ENCODE measurements at regions not wholly inside any gene's neighbourhood (a gene's known extent, or its start where the extent isn't known, plus 50 kb on each side); places are given as distances from the start of the nearest gene placed in this dataset.

DNA sequence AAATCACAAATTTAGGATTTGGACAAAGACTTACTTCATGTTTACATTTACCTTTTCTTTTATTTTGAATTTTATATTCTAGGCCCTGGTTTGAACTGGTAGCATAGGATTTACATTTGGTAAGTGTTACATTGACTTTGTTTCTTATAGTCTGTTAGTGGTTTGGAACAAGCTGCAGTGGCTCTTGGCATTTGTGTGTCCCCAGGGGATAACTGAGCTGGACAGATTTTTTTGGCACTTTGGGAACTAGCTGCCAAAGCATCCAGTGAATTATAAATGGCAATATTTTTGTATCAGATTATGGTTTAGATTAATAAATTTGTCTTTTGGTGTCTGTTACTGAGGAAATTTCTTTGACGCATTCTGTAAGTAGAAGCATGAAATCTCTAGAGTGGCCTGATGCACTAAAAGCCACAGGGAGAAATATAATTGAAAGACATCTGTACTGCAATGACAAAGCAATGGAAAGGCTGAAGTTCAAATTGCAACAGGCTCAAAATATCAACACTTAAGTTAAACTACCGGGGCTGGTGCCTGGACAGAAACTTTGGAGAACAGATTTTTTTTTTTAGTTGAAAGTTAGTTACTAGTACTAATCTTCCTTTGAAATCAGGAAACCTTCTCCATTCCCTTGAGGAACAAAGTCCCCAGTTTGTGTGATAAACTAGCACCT is 107.6 kb upstream of the PLCXD3 start:
- Histone ChIP-seq H3K79me2 (no peaks in the 10 kb centered on the region), H3K27ac (no peak overlapping the region), H2AFZ (no peak overlapping the region), H3K4me3 (ENCODE audit: low read depth, low read length) (no peak overlapping the region), H3K27me3 (ENCODE audit: control insufficient read depth, insufficient read depth, low read length) (no peaks in the 10 kb centered on the region), H3K9ac (no peak overlapping the region), H3K4me1 (peaks cover 10% of the 10 kb centered on the region), H3K36me3 (ENCODE audit: control insufficient read depth, insufficient read depth, low read length) (no peaks in the 10 kb centered on the region), H3K9me3 (ENCODE audit: control insufficient read depth, low read length) (no peaks in the 10 kb centered on the region), H3K4me2 (ENCODE audit: low read length) (no peak overlapping the region)
- no peak for TF ChIP-seq CTCF (IDR thresholded peaks at IDR 0.05)

- Histone ChIP-seq H2AFZ (no peak overlapping the region), H3K27me3 (ENCODE audit: control insufficient read depth, insufficient read depth, low read length) (no peaks in the 10 kb centered on the region), H3K4me1 (no peaks in the 10 kb centered on the region), H3K9ac (no peak overlapping the region), H3K4me2 (ENCODE audit: low read length) (no peak overlapping the region), H3K79me2 (no peaks in the 10 kb centered on the region), H3K4me3 (ENCODE audit: low read depth, low read length) (no peak overlapping the region), H3K36me3 (ENCODE audit: control insufficient read depth, insufficient read depth, low read length) (no peaks in the 10 kb centered on the region), H3K27ac (no peak overlapping the region), H3K9me3 (ENCODE audit: control insufficient read depth, low read length) (no peaks in the 10 kb centered on the region)
- TF ChIP-seq CTCF (IDR thresholded peaks at IDR 0.05): no peak
Observed at GRCh38 chr5:41610386-41610785, 100.0 kb upstream of the PLCXD3 start.

GRCh38 chr5:41600731-41601130 is 90.3 kb upstream of the PLCXD3 start:
- Histone ChIP-seq H2AFZ (no peak overlapping the region), H3K9me3 (ENCODE audit: control insufficient read depth, low read length) (no peaks in the 10 kb centered on the region), H3K79me2 (no peaks in the 10 kb centered on the region), H3K27ac (no peak overlapping the region), H3K36me3 (ENCODE audit: control insufficient read depth, insufficient read depth, low read length) (no peaks in the 10 kb centered on the region), H3K4me1 (no peaks in the 10 kb centered on the region), H3K9ac (no peak overlapping the region), H3K4me3 (ENCODE audit: low read depth, low read length) (no peak overlapping the region), H3K4me2 (ENCODE audit: low read length) (no peak overlapping the region), H3K27me3 (ENCODE audit: control insufficient read depth, insufficient read depth, low read length) (no peaks in the 10 kb centered on the region)
- TF ChIP-seq CTCF (IDR thresholded peaks at IDR 0.05): no peak

DNA sequence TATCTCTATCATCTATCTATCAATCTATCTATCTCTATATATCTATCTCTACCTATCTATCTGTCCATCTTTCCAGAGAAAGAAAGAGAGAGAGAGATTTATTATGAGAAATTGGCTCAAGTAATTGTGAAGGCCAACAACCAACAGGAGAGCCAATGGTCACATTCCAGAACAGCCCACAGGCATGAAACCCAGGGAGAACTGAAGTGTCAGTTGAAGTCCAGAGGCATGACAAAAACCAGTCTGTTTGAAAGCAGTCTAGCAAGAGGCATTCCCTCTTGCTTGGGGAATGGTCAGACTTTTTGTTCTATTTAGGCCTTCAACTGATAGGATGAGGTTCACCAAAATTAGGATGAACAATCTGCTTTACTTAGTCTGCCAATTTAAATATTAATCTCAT is 87.6 kb upstream of the PLCXD3 start:
- no peaks in the 10 kb centered on the region for H3K27me3 ChIP-seq (ENCODE audit: control insufficient read depth, insufficient read depth, low read length)
- TF ChIP-seq CTCF (IDR thresholded peaks at IDR 0.05): no peak

GRCh38 chr5:41587668-41588067 is 77.3 kb upstream of the PLCXD3 start:
- H3K27me3 ChIP-seq (ENCODE audit: control insufficient read depth, insufficient read depth, low read length): no peaks in the 10 kb centered on the region
- H2AFZ ChIP-seq: no peak overlapping the region
- H3K4me3 ChIP-seq (ENCODE audit: low read depth, low read length): no peak overlapping the region
- H3K4me1 ChIP-seq: no peaks in the 10 kb centered on the region
- H3K27ac ChIP-seq: no peak overlapping the region
- H3K9me3 ChIP-seq (ENCODE audit: control insufficient read depth, low read length): no peaks in the 10 kb centered on the region
- H3K36me3 ChIP-seq (ENCODE audit: control insufficient read depth, insufficient read depth, low read length): no peaks in the 10 kb centered on the region
- H3K79me2 ChIP-seq: no peaks in the 10 kb centered on the region
- H3K9ac ChIP-seq: no peak overlapping the region
- TF ChIP-seq CTCF (IDR thresholded peaks at IDR 0.05): no peak
- no peak overlapping the region for H3K4me2 ChIP-seq (ENCODE audit: low read length)

More for the DNA sequence above, 87.6 kb upstream of the PLCXD3 start:
- no peaks in the 10 kb centered on the region for H3K4me1 ChIP-seq
- no peak overlapping the region for H3K27ac ChIP-seq
- H2AFZ ChIP-seq: no peak overlapping the region
- H3K9ac ChIP-seq: no peak overlapping the region
- H3K4me3 ChIP-seq (ENCODE audit: low read depth, low read length): no peak overlapping the region
- no peaks in the 10 kb centered on the region for H3K36me3 ChIP-seq (ENCODE audit: control insufficient read depth, insufficient read depth, low read length)
- H3K9me3 ChIP-seq (ENCODE audit: control insufficient read depth, low read length): no peaks in the 10 kb centered on the region
- no peaks in the 10 kb centered on the region for H3K79me2 ChIP-seq
- H3K4me2 ChIP-seq (ENCODE audit: low read length): no peak overlapping the region
